CD4-positive, alpha-beta memory T cell (primary cell): ENCODE measurements at regions not wholly inside any gene's neighbourhood (a gene's known extent, or its start where the extent isn't known, plus 50 kb on each side); places are given as distances from the start of the nearest gene placed in this dataset.
"Not testable (repeated sequence)": the region's sequence is repeated elsewhere in the genome, so short reads cannot be mapped to it uniquely, and the experiment has no call there.

ENCODE experiments used
- CTCF ChIA-PET: fragments of 350-600 bp; sonication (Branson Sonifier 250); formaldehyde crosslinking; loops from one replicate; lab custom pipeline; 2021; ENCODE audit warnings: inconsistent platforms; ENCODE audit not compliant: partially characterized antibody; lab: Charles Lee
- POLR2A ChIA-PET: fragments of 350-600 bp; sonication (Branson Sonifier 250); formaldehyde crosslinking; loops from one replicate; lab custom pipeline; 2021; ENCODE audit not compliant: partially characterized antibody; lab: Charles Lee
- DNase-seq, 5 donors: peaks; one replicate each; pipeline versions ENCODE4 v3.0.0 to v3.0.0-alpha.2; 2020 to 2022; ENCODE audit warnings: mixed read lengths in 1 of 5
- H3K27ac ChIP-seq: one replicate; pipeline ENCODE4 v1.7.0; 2013; ENCODE audit warnings: low read depth, low read length
- H3K27me3 ChIP-seq: 2 replicates; pipeline ENCODE4 v1.7.0; 2013; ENCODE audit warnings: mild to moderate bottlenecking, low read length, moderate library complexity; ENCODE audit not compliant: insufficient read depth
- H3K36me3 ChIP-seq: 2 replicates; pipeline ENCODE4 v1.7.0; 2013; ENCODE audit warnings: mild to moderate bottlenecking, low read length, moderate library complexity; ENCODE audit not compliant: insufficient read depth
- H3K4me1 ChIP-seq: 2 replicates; pipeline ENCODE4 v1.7.0; 2013; ENCODE audit warnings: mild to moderate bottlenecking, low read length, moderate library complexity; ENCODE audit not compliant: insufficient read depth
- H3K4me3 ChIP-seq, 2 donors: one replicate each; pipeline ENCODE4 v1.7.0; 2013; ENCODE audit warnings: low read length in 2 of 2, mild to moderate bottlenecking in 1 of 2
- H3K9me3 ChIP-seq, 2 donors: one replicate each; pipeline ENCODE4 v1.7.0; 2013; ENCODE audit warnings: low read length in 2 of 2, control low read depth in 1 of 2; ENCODE audit not compliant: control insufficient read depth in 1 of 2
- H3K27ac Mint-ChIP-seq, 7 donors: one replicate each; pipeline ENCODE4 v1.8.0; 2020 to 2021; ENCODE audit warnings: mixed read lengths in 7 of 7, mild to moderate bottlenecking in 6 of 7, inconsistent platforms in 3 of 7, moderate library complexity in 3 of 7
- H3K27me3 Mint-ChIP-seq, 2 donors: one replicate each; pipeline ENCODE4 v1.8.0; 2020 to 2021; ENCODE audit warnings: mixed read lengths in 2 of 2
- H3K36me3 Mint-ChIP-seq, 2 donors: one replicate each; pipeline ENCODE4 v1.8.0; 2020 to 2021; ENCODE audit warnings: mixed read lengths in 2 of 2, inconsistent platforms in 1 of 2, mild to moderate bottlenecking in 1 of 2
- H3K4me1 Mint-ChIP-seq, 4 donors: one replicate each; pipeline ENCODE4 v1.8.0; 2020 to 2021; ENCODE audit warnings: mixed read lengths in 4 of 4, mild to moderate bottlenecking in 1 of 4
- H3K4me3 Mint-ChIP-seq, 8 donors: one replicate each; pipeline ENCODE4 v1.8.0; 2020 to 2021; ENCODE audit warnings: mixed read lengths in 8 of 8, mild to moderate bottlenecking in 7 of 8, moderate library complexity in 6 of 8, inconsistent platforms in 3 of 8
- H3K9me3 Mint-ChIP-seq, 8 donors: one replicate each; pipeline ENCODE4 v1.8.0; 2020 to 2021; ENCODE audit warnings: mixed read lengths in 8 of 8, mild to moderate bottlenecking in 5 of 8, inconsistent platforms in 3 of 8, moderate library complexity in 1 of 8
- intact Hi-C: fragments of 100-400 bp; cut with micrococcal nuclease; formaldehyde crosslinking; loops from one replicate; pipeline ENCODE4 v1.15.1; 2023

DNA sequence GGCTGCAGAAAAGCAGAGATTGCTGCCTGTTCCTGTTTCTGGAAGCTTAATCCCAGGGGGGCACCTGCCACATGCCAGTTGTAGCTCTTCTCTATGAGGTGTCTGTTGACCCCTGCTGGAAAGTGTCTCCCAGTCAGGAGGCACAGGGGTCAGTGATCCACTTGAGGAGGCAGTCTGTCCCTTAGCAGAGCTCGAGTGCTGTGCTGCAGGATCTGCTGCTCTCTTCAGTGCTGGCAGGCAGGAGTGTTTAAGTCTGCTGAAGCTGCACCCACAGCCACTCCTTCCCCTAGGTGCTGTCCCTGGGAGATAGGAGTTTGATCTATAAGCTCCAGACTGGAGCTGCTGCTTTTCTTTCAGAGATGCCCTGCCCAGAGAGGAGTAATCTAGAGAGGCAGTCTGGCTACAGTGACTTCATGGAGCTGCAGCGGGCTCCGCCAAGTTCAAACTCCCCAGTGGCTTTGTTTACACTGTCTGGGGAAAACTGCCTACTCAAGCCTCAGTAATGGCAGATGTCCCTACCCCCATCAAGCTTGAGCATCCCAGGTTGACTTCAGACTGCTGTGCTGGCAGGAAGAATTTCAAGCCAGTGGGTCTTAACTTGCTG lies 57.6 kb upstream of the CROT start:
- Histone ChIP-seq H3K27me3 (no peaks in the 10 kb centered on the region), H3K4me3 (no peak overlapping the region), H3K9me3 (no peaks in the 10 kb centered on the region), H3K27ac (no peak overlapping the region), H3K36me3 (no peaks in the 10 kb centered on the region), H3K4me1 (no peaks in the 10 kb centered on the region)
- Mint-ChIP-seq H3K36me3 (no peaks in the 10 kb centered on the region), H3K9me3 (peaks cover 0 to 9% (median under 1%) of the 10 kb centered on the region in 8 donors), H3K4me3 (no peak overlapping the region), H3K4me1 (peaks cover 0 to 1% (median 0%) of the 10 kb centered on the region in 4 donors), H3K27ac (no peak overlapping the region), H3K27me3 (peaks cover 3 to 4% of the 10 kb centered on the region in 2 donors)
- ChIA-PET CTCF (no interaction called here), POLR2A (no interaction called here)
- intact Hi-C loops, result no loop called here
- DNase-seq, result no peak

DNA sequence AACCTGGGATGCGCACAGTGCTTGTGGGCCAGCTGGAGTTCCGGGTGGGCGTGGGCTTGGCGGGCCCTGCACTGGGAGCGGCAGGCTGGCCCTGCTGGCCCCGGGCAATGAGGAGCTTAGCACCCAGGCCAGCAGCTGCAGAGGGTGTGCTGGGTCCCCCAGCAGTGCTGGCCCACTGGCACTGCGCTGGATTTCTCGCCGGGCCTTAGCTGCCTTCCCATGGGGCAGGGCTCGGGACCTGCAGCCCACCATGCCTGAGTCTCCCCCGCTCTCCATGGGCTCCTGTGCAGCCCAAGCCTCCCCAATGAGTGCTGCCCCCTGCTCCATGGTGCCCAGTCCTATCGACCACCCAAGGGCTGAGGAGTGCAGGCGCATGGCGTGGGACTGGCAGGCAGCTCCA lies 56.7 kb upstream of the CROT start:
- H3K4me3 ChIP-seq, CTCF ChIA-PET, H3K27me3 Mint-ChIP-seq, intact Hi-C loops, H3K4me1 Mint-ChIP-seq, H3K27ac ChIP-seq, POLR2A ChIA-PET, DNase-seq, H3K9me3 ChIP-seq, H3K27me3 ChIP-seq, H3K4me3 Mint-ChIP-seq, H3K36me3 Mint-ChIP-seq, H3K36me3 ChIP-seq, H3K27ac Mint-ChIP-seq, H3K4me1 ChIP-seq: not testable (repeated sequence)
- peaks cover 0 to 12% (median 6%) of the 10 kb centered on the region in 8 donors for H3K9me3 Mint-ChIP-seq

DNA sequence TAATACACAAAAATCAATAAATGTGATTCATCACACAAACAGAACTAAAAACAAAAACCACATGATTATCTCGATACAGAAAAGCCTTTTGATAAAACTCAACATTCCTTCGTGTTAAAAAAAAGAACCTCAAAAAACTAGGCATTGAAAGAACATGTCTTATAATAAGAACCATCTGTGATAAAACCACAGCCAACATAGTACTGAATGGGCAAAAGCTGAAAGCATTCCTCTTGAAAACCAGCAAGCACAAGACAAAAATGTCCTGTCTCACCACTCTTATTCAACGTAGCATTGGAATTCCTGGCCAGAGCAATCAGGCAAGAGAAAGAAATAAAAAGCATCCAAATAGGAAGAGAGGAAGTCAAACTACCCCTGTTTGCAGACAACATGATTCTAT lies 49.9 kb upstream of the CROT start:
- DNase-seq, H3K9me3 ChIP-seq, intact Hi-C loops, POLR2A ChIA-PET, H3K4me3 ChIP-seq, H3K27ac Mint-ChIP-seq, H3K27me3 ChIP-seq, H3K4me1 ChIP-seq, H3K36me3 ChIP-seq, H3K4me3 Mint-ChIP-seq, H3K27ac ChIP-seq, H3K4me1 Mint-ChIP-seq, H3K27me3 Mint-ChIP-seq: not testable (repeated sequence)
- peaks cover 1 to 27% of the 10 kb centered on the region in 2 donors for H3K36me3 Mint-ChIP-seq
- peaks cover 2 to 60% (median 43%) of the 10 kb centered on the region in 8 donors for H3K9me3 Mint-ChIP-seq
- CTCF ChIA-PET, result interaction anchor here (0.7 kb wide), 1 partner anchor 110 kb away, joined by 3 read pairs; no protein-coding TSS in a partner anchor
